G401 (cell line): ENCODE measurements at regions not wholly inside any gene's neighbourhood (a gene's known extent, or its start where the extent isn't known, plus 50 kb on each side); places are given as distances from the start of the nearest gene placed in this dataset.

Experiments
- DNase-seq: peaks from one replicate; pipeline ENCODE4 v3.0.0-alpha.2; 2015; ENCODE audit warnings: low spot score
- in situ Hi-C: cut with HindIII; loops from 2 replicates; pipeline ENCODE4 v1.10.0; 2016; ENCODE audit warnings: low sequenced_read_pairs, mixed read lengths

GRCh38 chr12:130063866-130064265, 98.4 kb upstream of the FZD10 start:
- in situ Hi-C loops = no loop called here
- DNase-seq = no peak

GRCh38 chr12:130064999-130065398, 97.3 kb upstream of the FZD10 start:
- in situ Hi-C loops = no loop called here
- no peak for DNase-seq

DNA sequence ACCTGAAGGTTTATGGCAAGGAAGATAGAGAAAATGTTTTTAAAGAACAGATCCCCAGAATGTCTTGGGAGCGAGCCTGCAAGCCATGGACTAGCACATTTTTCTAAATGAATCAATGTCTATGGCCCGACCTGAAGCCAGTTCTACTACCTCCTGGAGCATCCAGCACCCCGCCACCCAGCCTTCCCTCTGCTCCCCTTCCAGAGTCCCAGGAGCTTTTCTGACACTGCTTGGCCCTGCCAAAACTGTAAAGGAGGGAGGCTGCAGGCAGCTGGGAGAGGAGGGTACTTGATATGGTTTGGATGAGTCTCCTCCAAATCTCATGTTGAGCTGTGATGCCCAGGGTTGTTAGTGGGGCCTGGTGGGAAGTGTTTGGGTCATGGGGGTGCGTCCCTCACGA, 95.5 kb upstream of the FZD10 start:
- DNase-seq = no peak
- in situ Hi-C loops = no loop called here

GRCh38 chr12:130068741-130069140, 93.5 kb upstream of the FZD10 start:
- in situ Hi-C loops = no loop called here
- DNase-seq = no peak

DNA sequence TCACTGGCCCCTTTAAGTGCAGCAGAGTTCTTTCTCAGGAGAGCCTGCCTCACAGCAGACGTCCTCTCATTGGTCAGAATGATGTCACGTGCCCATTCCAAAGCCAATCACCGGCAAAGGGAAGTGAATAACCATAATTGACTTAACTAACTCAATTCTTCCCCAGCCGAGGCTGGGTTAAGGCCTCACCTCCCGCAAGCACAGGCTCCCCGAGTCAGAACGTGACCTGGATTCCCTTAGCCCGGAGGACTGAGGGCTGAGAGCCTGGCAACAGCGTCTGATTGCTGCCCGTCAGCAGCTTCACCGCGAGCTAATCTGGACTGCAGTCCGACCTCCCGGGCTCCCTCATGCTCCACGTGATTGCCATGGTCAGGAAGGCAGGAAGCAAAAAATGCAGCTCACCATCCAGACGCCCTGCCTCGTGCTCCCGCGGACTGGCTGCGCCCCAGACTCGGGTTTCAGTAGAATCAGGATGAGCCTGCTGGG, 92.1 kb upstream of the FZD10 start:
- in situ Hi-C loops = no loop called here
- DNase-seq = peak; percentile 81

GRCh38 chr12:130073721-130074120, 88.5 kb upstream of the FZD10 start:
- no peak for DNase-seq
- in situ Hi-C loops = no loop called here

GRCh38 chr12:130074661-130075406, 87.4 kb upstream of the FZD10 start:
- in situ Hi-C loops = no loop called here
- no peak for DNase-seq

- DNase-seq = no peak
- in situ Hi-C loops = no loop called here
These were observed 86.7 kb upstream of the FZD10 start for GRCh38 chr12:130075497-130076076.

DNA sequence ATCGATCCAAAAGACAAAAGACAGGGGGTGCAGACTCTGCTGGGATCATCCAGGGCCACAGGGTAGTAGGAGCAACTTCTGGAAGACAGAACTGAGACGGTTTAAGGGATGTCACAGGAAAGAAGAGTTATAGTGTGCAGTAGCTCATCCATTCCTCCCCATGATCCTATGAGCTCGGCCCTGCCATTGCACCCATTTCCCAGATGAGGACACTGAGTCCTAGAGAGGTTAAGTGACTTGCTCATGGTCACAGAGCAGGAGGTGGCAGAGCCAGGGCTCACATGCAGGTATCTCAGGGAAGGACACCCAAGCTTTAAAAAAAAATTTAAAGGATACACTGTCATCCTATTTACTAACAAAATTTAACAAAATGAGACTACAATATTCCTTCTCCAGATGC, 86.1 kb upstream of the FZD10 start:
- no peak for DNase-seq

DNA sequence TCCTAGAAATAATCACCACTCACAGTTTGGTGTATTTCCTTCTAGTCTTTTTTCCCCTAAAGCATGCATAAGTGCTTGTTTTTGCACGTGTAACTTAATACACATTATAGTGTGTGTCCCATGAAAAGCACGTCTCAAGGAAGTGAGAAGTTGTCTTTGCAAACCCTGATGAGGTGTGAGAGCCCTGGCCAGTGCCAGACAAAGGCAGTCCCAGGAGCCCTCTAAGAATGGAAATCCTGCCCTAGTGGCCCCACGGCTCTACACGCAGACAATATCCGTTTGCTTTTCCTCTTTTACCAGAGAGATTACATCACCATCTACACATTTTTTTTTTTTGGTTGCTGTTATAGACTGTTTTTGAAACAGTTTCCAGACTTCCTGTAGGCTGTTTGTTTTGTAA, 85.5 kb upstream of the FZD10 start:
- in situ Hi-C loops = no loop called here
- no peak for DNase-seq

More for the DNA sequence above, 86.1 kb upstream of the FZD10 start:
- in situ Hi-C loops = no loop called here

DNA sequence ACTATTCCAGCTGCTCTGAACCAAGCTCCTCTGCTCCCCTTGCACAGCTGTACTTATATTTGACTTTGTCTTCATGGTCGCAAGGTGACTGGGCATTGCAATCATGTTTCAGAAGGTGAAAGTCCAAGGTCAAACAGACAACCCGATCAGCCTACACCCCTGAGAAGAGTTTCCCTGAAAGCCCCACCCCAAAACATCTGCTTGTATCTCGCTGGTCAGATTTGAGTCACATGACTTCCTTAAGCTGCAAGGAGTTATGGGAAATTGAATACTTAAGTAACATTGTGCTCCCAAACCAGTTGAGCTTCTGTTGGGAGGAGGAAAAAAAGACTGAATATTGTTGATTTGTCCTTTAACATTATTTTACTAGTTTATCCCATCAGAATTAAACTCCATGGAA, 83.4 kb upstream of the FZD10 start:
- in situ Hi-C loops = no loop called here
- no peak for DNase-seq

DNA sequence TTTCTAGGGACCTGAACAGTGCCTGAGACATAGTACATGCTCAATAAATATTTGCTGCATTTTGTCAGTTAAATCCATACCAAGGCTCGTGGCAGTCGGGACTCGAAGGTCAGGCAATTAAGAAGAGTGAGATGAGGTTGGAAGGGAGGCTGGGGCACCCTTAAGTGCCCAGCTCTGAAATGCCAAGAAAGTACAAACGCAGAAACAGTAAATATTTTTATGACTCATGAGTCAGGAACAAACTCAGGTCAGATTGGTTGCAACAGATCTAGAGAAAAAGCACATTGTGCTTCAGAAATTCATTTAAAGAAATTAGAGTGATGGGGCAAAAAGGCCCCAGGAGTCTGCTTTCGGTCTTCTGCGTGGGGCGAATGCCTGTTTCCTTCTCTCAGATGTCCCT, 83.0 kb upstream of the FZD10 start:
- DNase-seq = no peak
- in situ Hi-C loops = no loop called here

GRCh38 chr12:130080205-130080604, 82.1 kb upstream of the FZD10 start:
- in situ Hi-C loops = no loop called here
- DNase-seq = no peak

- no peak for DNase-seq
- in situ Hi-C loops = no loop called here
These were observed 81.0 kb upstream of the FZD10 start for GRCh38 chr12:130081117-130081805.

DNA sequence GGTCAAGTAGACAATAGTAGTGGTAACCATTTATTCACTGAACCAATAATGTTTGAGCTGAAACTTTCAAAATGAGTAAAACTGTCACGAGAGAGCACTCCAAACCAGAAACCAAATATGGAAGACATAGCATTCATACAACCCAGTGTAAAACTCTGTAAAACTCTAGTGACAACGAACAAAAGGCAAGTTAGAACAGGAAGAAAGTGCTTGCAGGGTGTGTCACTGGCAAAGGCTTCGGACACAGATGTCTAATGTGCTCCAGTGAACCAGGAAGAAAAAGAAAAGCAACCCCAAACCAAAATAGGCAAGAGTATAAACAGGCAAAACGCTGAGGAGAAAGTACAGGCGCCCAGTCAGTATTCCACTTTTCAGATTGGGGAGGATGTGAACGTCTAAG, 79.3 kb upstream of the FZD10 start:
- DNase-seq = no peak
- in situ Hi-C loops = no loop called here

DNA sequence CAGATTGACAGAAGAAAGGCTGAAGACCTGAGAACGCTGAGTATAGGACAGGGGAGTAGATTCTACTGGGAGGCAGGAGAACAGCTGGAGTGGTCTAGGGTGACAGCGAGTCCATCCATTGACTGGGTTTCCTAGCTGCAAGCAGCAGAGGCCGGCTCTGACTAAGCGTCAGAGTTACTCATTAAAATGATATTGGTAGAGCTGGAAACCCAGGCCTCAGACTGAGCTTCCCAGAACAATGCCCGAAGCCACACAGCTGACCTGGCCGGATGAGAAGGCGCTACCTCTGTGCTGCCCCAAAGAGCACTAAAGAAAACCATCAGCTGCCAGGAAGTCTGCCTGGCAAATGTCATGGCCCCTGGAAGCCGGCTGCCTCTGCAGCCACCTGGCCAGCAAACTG, 78.5 kb upstream of the FZD10 start:
- in situ Hi-C loops = no loop called here
- DNase-seq = no peak

DNA sequence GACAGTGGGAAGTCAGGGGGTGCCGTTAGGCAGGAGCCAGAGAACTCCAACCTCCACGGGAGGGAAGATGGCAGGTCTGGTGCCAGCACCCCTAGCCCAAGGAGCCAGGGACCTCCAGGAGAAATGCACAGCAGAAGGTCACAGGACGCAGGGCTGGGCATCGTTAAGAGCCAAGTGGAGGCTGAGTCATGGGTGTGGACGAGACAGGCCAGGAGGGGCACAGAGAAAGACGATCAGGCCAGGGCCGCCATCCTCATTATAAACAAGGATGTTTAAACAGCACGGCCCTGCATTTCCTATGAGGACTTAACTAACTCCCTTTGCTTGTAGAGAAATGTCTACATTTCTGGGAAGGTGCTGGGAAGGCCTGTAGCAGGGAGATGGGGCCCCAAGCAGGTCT, 77.9 kb upstream of the FZD10 start:
- in situ Hi-C loops = no loop called here

DNA sequence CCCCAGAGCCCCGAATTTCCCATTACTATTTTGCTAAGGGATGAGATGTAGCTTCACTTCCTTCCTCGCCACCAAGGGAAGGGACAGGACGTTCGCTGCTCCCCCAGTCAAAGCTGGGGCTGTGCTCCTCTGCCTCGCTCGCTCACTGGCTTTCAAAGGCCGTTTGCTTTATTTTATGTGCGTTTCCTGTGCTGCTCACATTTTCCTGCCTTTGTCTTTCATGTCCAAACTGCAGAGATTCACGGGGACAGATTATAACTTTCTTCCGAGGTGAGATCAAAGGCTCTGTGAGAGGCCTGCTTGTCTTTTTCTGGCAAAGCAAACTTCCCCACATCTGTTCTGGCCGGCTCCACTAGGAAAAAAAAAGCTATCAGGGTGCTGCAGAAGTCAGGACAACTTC, 76.0 kb upstream of the FZD10 start:
- DNase-seq = no peak
- in situ Hi-C loops = no loop called here

More for the DNA sequence above, 77.9 kb upstream of the FZD10 start:
- no peak for DNase-seq

DNA sequence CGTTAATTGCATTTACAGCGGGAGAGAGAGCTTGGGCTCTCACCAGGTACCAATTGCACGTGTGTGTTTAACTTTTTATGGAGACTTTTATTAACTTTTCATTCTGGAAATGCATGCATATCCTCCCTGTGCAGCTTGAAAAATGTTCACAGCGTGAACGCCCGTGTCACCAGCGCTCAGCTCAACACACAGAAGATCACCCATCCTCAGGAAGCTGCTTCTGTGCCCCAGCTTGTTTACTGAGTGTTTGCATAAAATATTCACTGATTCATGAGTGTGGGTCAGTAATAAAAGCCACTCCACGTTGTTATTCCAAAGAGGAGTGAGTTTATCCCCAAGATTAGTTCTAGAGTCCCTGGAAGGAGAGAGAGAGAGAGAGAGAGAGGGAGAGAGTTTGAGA, 75.5 kb upstream of the FZD10 start:
- in situ Hi-C loops = no loop called here
- no peak for DNase-seq

GRCh38 chr12:130087222-130087621, 75.0 kb upstream of the FZD10 start:
- in situ Hi-C loops = no loop called here
- no peak for DNase-seq

- no peak for DNase-seq
- in situ Hi-C loops = no loop called here
These were observed 73.8 kb upstream of the FZD10 start for GRCh38 chr12:130088504-130088903.
